ENCODE measurements at regions not wholly inside any gene's neighbourhood (a gene's known extent, or its start where the extent isn't known, plus 50 kb on each side); places are given as distances from the start of the nearest gene placed in this dataset.

DNA sequence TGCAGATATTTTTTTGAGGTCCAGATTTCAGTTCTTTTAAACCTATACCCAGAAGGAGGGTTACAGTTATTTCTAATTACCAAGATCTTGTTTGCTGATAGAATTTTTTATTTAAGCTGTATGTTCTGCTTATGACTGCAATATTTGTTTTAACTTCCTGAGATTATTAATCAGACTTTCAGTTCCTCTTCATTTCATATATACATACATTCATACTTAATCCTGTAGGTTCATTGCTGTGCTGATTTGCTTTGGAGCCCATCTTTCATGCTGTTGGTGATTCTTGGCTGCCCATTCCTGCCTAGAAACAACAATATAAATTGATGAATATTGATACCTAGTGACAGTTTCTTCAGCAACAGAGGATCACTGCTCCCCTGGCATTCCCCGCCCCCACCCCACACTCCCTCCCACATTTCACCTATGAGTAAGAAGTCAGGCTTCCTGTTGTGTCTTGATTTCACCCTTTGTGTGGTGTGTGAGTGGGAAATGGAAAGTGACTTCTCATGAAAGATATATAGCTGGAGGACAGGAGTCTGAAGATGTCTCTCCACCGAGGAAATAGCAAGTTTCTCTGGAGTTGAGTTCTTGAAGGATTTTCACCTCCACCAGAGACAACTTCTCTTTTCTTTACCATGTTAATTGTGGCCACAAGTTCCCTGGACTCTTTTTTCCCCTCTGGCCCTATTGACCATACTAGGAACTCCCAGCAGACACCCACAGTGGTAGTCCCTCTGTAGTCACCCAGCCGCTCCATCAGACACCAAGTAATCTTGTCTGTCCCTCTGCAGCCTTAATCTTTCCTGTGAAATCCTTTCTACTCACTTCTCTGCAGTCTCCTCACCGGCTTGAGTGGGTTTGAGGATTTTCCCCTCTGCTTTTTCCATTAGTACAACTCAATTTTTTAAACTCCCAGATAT lies 118.4 kb downstream of the ASB9 start:
- intact Hi-C loops (cut with DNase I) = no loop called here
- TF ChIP-seq, protein P1, sequence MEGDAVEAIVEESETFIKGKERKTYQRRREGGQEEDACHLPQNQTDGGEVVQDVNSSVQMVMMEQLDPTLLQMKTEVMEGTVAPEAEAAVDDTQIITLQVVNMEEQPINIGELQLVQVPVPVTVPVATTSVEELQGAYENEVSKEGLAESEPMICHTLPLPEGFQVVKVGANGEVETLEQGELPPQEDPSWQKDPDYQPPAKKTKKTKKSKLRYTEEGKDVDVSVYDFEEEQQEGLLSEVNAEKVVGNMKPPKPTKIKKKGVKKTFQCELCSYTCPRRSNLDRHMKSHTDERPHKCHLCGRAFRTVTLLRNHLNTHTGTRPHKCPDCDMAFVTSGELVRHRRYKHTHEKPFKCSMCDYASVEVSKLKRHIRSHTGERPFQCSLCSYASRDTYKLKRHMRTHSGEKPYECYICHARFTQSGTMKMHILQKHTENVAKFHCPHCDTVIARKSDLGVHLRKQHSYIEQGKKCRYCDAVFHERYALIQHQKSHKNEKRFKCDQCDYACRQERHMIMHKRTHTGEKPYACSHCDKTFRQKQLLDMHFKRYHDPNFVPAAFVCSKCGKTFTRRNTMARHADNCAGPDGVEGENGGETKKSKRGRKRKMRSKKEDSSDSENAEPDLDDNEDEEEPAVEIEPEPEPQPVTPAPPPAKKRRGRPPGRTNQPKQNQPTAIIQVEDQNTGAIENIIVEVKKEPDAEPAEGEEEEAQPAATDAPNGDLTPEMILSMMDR (IDR thresholded peaks at IDR 0.05) = no peak
- ATAC-seq = no peak
- Histone ChIP-seq H3K4me1 (peaks cover 0 to 3% (median 0%) of the 10 kb centered on the region in 9 donors), H3K4me3 (no peak overlapping the region), H3K9me3 (no peaks in the 10 kb centered on the region), H3K36me3 (no peaks in the 10 kb centered on the region), H3K27me3 (peaks cover 0 to 34% (median 0%) of the 10 kb centered on the region in 7 donors), H3K27ac (no peak overlapping the region)
- WGBS, 2 donors = 75 to 80% methylated on average over 4 of the region's 4 CpGs
- DNase-seq = no peak

GRCh38 chrX:15150586-15150985 lies 119.3 kb downstream of the ASB9 start:
- DNase-seq (no peak), ATAC-seq (no peak)
- intact Hi-C loops (cut with DNase I) = no loop called here
- H3K27me3 ChIP-seq = peaks cover 0 to 35% (median 0%) of the 10 kb centered on the region in 7 donors
- TF ChIP-seq, protein P1 (IDR thresholded peaks at IDR 0.05) = no peak
- no peak overlapping the region for H3K4me3 ChIP-seq
- H3K4me1 ChIP-seq = peaks cover 0 to 3% (median 0%) of the 10 kb centered on the region in 9 donors
- no peaks in the 10 kb centered on the region for H3K9me3 ChIP-seq
- WGBS, 2 donors = 80 to 100% methylated on average over 1 of the region's 1 CpG
- no peaks in the 10 kb centered on the region for H3K36me3 ChIP-seq
- H3K27ac ChIP-seq = no peak overlapping the region

GRCh38 chrX:15146515-15146914 lies 123.4 kb downstream of the ASB9 start:
- H3K4me1 ChIP-seq = peaks cover 0 to 3% (median 0%) of the 10 kb centered on the region in 9 donors
- WGBS, 2 donors = 18 to 19% methylated on average over 6 of the region's 6 CpGs
- no peak overlapping the region for H3K27ac ChIP-seq
- H3K9me3 ChIP-seq = no peaks in the 10 kb centered on the region
- intact Hi-C loops (cut with DNase I) = loop anchor here in 6 of 10 donors (5.0 to 10.0 kb wide), 4 partner anchors 1052 to 1109 kb away; no protein-coding TSS in a partner anchor
- TF ChIP-seq, protein P1 (IDR thresholded peaks at IDR 0.05) = peak in 7 of 9 donors; percentile 21 to 51 (median 30)
- no peak for DNase-seq
- H3K4me3 ChIP-seq = no peak overlapping the region
- ATAC-seq = no peak
- H3K36me3 ChIP-seq = no peaks in the 10 kb centered on the region
- H3K27me3 ChIP-seq = peaks cover 0 to 54% (median 0%) of the 10 kb centered on the region in 7 donors

DNA sequence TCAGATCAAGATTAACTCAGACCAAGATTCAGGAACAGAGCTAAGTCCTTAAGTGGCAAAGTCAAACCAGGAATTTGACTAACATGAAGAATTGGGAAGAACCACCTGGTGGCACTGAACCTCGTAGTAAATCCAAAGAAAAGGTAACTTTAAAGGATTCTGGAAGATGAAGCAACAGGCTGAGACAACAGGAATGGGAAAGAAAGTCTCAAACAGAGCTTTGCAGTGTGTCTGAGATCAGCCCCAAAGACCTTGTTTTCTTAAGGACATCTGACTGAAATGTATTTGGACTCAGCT lies 126.1 kb downstream of the ASB9 start:
- Histone ChIP-seq H3K36me3 (no peaks in the 10 kb centered on the region), H3K4me1 (no peaks in the 10 kb centered on the region), H3K27me3 (peaks cover 0 to 50% (median 0%) of the 10 kb centered on the region in 7 donors), H3K4me3 (no peak overlapping the region), H3K9me3 (no peaks in the 10 kb centered on the region), H3K27ac (no peak overlapping the region)
- no peak for ATAC-seq
- DNase-seq = no peak
- TF ChIP-seq, protein P1 (IDR thresholded peaks at IDR 0.05) = no peak
- intact Hi-C loops (cut with DNase I) = loop anchor here in 7 of 10 donors (2.0 to 10.0 kb wide), 6 partner anchors 1046 to 1106 kb away; no protein-coding TSS in a partner anchor
- WGBS, 2 donors = 24 to 46% methylated on average over 1 of the region's 1 CpG

All from heart right ventricle (tissue), 16 donors.